HEK293 (cell line): ENCODE measurements at regions not wholly inside any gene's neighbourhood (a gene's known extent, or its start where the extent isn't known, plus 50 kb on each side); places are given as distances from the start of the nearest gene placed in this dataset.

ENCODE experiments used
- CTCF ChIA-PET: fragments of 350-600 bp; formaldehyde crosslinking; extraction: SDS; loops from one replicate; lab custom pipeline; 2021; ENCODE audit warnings: antibody characterized with exemption; lab: Yijun Ruan, JAX
- POLR2A ChIA-PET: fragments of 300-600 bp; formaldehyde crosslinking; extraction: SDS; loops from one replicate; lab custom pipeline; 2020; ENCODE audit warnings: antibody characterized with exemption, inconsistent platforms; lab: Yijun Ruan, JAX
- H3K27ac ChIP-seq: fragments of 200-500 bp; sonication (Bioruptor generic); 2 replicates; pipeline ENCODE4 v1.5.1; 2014; ENCODE audit warnings: low read depth, low read length, control low read depth, inconsistent platforms; ENCODE audit errors: extremely low read depth
- H3K36me3 ChIP-seq, 2 experiments: fragments of 200-500 bp in 1 of 2; sonication (Bioruptor generic) in 1 of 2; 1 replicate in 1 of 2; 2 replicates in 1 of 2; pipeline ENCODE4 v1.5.1; 2014 to 2017; ENCODE audit warnings: inconsistent platforms in 2 of 2, low read length in 2 of 2; ENCODE audit not compliant: control insufficient read depth in 2 of 2, insufficient read depth in 1 of 2
- H3K4me1 ChIP-seq: fragments of 200-500 bp; sonication (Bioruptor generic); 2 replicates; pipeline ENCODE4 v1.5.1; 2014; ENCODE audit warnings: mild to moderate bottlenecking, low read length, inconsistent platforms; ENCODE audit not compliant: control insufficient read depth, insufficient read depth
- H3K4me3 ChIP-seq: 2 replicates; pipeline ENCODE4 v1.5.1; 2011; ENCODE audit warnings: low read depth, mild to moderate bottlenecking, control low read depth, low read length, moderate library complexity
- H3K9me3 ChIP-seq: fragments of 200-500 bp; sonication (Bioruptor generic); 2 replicates; pipeline ENCODE4 v1.5.1; 2014; ENCODE audit warnings: low read depth, low read length, inconsistent platforms; ENCODE audit not compliant: control insufficient read depth, insufficient read depth
- MEIS1 ChIP-seq: sonication (generic); formaldehyde crosslinking; IDR thresholded peaks from 2 replicates; pipeline ENCODE4 v1.8.1; 2022; ENCODE audit warnings: missing genetic modification reagents, mild to moderate bottlenecking, borderline replicate concordance
- PRDM10 ChIP-seq: fragments of 450-650 bp; formaldehyde crosslinking; IDR thresholded peaks from 2 replicates; pipeline ENCODE4 v1.5.1; 2016; ENCODE audit warnings: missing biosample characterization, missing genetic modification characterization
- ZBTB8A ChIP-seq: fragments of 450-650 bp; formaldehyde crosslinking; IDR thresholded peaks from 2 replicates; pipeline ENCODE4 v1.5.1; 2016; ENCODE audit warnings: missing biosample characterization, missing genetic modification characterization
- ZEB2 ChIP-seq: fragments of 450-650 bp; formaldehyde crosslinking; IDR thresholded peaks from 2 replicates; pipeline ENCODE4 v1.5.1; 2016; ENCODE audit warnings: missing biosample characterization, missing genetic modification characterization
- ZFP3 ChIP-seq: fragments of 450-650 bp; formaldehyde crosslinking; IDR thresholded peaks from 2 replicates; pipeline ENCODE4 v1.5.1; 2016; ENCODE audit warnings: low read depth, missing biosample characterization, missing genetic modification characterization
- ZNF157 ChIP-seq: fragments of 450-650 bp; formaldehyde crosslinking; IDR thresholded peaks from 2 replicates; pipeline ENCODE4 v1.5.1; 2016; ENCODE audit warnings: missing biosample characterization, missing genetic modification characterization
- ZNF398 ChIP-seq: fragments of 450-650 bp; formaldehyde crosslinking; IDR thresholded peaks from 2 replicates; pipeline ENCODE4 v1.5.1; 2017; ENCODE audit warnings: missing biosample characterization, missing genetic modification characterization
- ZNF518A ChIP-seq: fragments of 450-650 bp; formaldehyde crosslinking; conservative IDR thresholded peaks from 2 replicates; pipeline ENCODE4 v1.5.1; 2016; ENCODE audit warnings: low read depth, missing biosample characterization, missing genetic modification characterization
- ZNF549 ChIP-seq: fragments of 450-650 bp; IDR thresholded peaks from 2 replicates; pipeline ENCODE4 v1.5.1; 2018; ENCODE audit warnings: missing biosample characterization, missing genetic modification characterization, mild to moderate bottlenecking, inconsistent platforms, moderate library complexity
- ZNF629 ChIP-seq: fragments of 450-650 bp; formaldehyde crosslinking; IDR thresholded peaks from 2 replicates; pipeline ENCODE4 v1.5.1; 2017; ENCODE audit warnings: missing biosample characterization, missing genetic modification characterization
- ZSCAN30 ChIP-seq: fragments of 450-650 bp; IDR thresholded peaks from 2 replicates; pipeline ENCODE4 v1.5.1; 2018; ENCODE audit warnings: missing biosample characterization, mild to moderate bottlenecking, missing genetic modification characterization, moderate library complexity
- TF ChIP-seq, protein P1 (sequence below): fragments of 450-650 bp; formaldehyde crosslinking; IDR thresholded peaks from 2 replicates; pipeline ENCODE4 v1.5.1; 2017; ENCODE audit warnings: missing biosample characterization, missing genetic modification characterization
- TF ChIP-seq, protein P2 (sequence below): fragments of 450-650 bp; formaldehyde crosslinking; conservative IDR thresholded peaks from 2 replicates; pipeline ENCODE4 v1.5.1; 2016; ENCODE audit warnings: low read depth, missing biosample characterization, missing genetic modification characterization
- TF ChIP-seq, protein P3 (sequence below): fragments of 450-650 bp; formaldehyde crosslinking; IDR thresholded peaks from 2 replicates; pipeline ENCODE4 v1.5.1; 2017; ENCODE audit warnings: missing biosample characterization, missing genetic modification characterization

DNA sequence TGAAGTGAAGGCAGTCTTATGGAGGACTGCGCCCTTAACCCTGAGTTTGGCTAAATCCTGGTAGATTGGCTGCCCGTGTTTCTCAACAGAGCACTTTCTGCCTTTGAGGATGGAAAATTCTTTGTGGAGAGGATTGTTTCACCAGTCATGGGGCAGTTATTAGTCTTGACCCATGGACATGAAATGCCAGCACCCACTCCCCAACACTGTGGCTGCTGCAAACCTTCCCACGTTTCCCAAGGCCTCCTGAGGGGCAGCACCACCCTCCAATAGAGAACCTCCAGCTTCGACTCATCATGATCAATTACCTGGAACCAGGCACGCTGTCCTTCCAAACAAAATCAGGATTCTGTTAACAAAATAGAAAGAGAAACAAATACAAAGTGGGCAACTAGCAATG, 117.8 kb downstream of the PXDC1 start (continued):
- TF ChIP-seq, protein P1, sequence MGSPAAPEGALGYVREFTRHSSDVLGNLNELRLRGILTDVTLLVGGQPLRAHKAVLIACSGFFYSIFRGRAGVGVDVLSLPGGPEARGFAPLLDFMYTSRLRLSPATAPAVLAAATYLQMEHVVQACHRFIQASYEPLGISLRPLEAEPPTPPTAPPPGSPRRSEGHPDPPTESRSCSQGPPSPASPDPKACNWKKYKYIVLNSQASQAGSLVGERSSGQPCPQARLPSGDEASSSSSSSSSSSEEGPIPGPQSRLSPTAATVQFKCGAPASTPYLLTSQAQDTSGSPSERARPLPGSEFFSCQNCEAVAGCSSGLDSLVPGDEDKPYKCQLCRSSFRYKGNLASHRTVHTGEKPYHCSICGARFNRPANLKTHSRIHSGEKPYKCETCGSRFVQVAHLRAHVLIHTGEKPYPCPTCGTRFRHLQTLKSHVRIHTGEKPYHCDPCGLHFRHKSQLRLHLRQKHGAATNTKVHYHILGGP (tag by site-specific recombination), result no peak
- TF ChIP-seq ZSCAN30 (tag by site-specific recombination), result no peak
- no peak for TF ChIP-seq ZEB2 (tag by site-specific recombination)
- TF ChIP-seq, protein P2, sequence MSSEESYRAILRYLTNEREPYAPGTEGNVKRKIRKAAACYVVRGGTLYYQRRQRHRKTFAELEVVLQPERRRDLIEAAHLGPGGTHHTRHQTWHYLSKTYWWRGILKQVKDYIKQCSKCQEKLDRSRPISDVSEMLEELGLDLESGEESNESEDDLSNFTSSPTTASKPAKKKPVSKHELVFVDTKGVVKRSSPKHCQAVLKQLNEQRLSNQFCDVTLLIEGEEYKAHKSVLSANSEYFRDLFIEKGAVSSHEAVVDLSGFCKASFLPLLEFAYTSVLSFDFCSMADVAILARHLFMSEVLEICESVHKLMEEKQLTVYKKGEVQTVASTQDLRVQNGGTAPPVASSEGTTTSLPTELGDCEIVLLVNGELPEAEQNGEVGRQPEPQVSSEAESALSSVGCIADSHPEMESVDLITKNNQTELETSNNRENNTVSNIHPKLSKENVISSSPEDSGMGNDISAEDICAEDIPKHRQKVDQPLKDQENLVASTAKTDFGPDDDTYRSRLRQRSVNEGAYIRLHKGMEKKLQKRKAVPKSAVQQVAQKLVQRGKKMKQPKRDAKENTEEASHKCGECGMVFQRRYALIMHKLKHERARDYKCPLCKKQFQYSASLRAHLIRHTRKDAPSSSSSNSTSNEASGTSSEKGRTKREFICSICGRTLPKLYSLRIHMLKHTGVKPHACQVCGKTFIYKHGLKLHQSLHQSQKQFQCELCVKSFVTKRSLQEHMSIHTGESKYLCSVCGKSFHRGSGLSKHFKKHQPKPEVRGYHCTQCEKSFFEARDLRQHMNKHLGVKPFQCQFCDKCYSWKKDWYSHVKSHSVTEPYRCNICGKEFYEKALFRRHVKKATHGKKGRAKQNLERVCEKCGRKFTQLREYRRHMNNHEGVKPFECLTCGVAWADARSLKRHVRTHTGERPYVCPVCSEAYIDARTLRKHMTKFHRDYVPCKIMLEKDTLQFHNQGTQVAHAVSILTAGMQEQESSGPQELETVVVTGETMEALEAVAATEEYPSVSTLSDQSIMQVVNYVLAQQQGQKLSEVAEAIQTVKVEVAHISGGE (tag by site-specific recombination), result no peak
- TF ChIP-seq ZNF518A, result no peak

GRCh38 chr6:3631877-3632276, 119.6 kb downstream of the PXDC1 start:
- H3K36me3 ChIP-seq, result no peaks in the 10 kb centered on the region
- no peaks in the 10 kb centered on the region for H3K9me3 ChIP-seq
- no peaks in the 10 kb centered on the region for H3K4me1 ChIP-seq
- ChIA-PET POLR2A (no interaction called here), CTCF (interaction anchor here (0.7 to 0.9 kb wide), 2 partner anchors 11 to 221 kb away, joined by 3 to 4 read pairs; no protein-coding TSS in a partner anchor)
- no peak overlapping the region for H3K4me3 ChIP-seq
- no peak overlapping the region for H3K27ac ChIP-seq
- TF ChIP-seq PRDM10 (tag by site-specific recombination) (no peak), ZBTB8A (tag by site-specific recombination) (no peak), ZNF398 (tag by site-specific recombination) (no peak), MEIS1 (no peak), ZNF157 (tag by site-specific recombination) (no peak), ZFP3 (tag by site-specific recombination) (no peak), ZNF549 (tag by site-specific recombination) (no peak), ZNF629 (tag by site-specific recombination) (no peak)
- TF ChIP-seq, protein P3, sequence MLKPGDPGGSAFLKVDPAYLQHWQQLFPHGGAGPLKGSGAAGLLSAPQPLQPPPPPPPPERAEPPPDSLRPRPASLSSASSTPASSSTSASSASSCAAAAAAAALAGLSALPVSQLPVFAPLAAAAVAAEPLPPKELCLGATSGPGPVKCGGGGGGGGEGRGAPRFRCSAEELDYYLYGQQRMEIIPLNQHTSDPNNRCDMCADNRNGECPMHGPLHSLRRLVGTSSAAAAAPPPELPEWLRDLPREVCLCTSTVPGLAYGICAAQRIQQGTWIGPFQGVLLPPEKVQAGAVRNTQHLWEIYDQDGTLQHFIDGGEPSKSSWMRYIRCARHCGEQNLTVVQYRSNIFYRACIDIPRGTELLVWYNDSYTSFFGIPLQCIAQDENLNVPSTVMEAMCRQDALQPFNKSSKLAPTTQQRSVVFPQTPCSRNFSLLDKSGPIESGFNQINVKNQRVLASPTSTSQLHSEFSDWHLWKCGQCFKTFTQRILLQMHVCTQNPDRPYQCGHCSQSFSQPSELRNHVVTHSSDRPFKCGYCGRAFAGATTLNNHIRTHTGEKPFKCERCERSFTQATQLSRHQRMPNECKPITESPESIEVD (tag by site-specific recombination), result no peak
